Neuronal stem cell (in vitro differentiated cells): ENCODE measurements at regions not wholly inside any gene's neighbourhood (a gene's known extent, or its start where the extent isn't known, plus 50 kb on each side); places are given as distances from the start of the nearest gene placed in this dataset.
"Not testable (repeated sequence)": the region's sequence is repeated elsewhere in the genome, so short reads cannot be mapped to it uniquely, and the experiment has no call there.

Experiments used
- DNase-seq: peaks from one replicate; pipeline ENCODE4 v3.0.0-alpha.2; 2013; ENCODE audit warnings: low spot score
- H2AFZ ChIP-seq: one replicate; pipeline ENCODE4 v1.6.1; 2013; ENCODE audit warnings: mild to moderate bottlenecking, low read length, inconsistent platforms
- H2AK5ac ChIP-seq: 2 replicates; pipeline ENCODE4 v1.6.1; 2013; ENCODE audit warnings: low read depth, mild to moderate bottlenecking, inconsistent platforms, low read length, moderate library complexity, mixed read lengths
- H2BK120ac ChIP-seq: 2 replicates; pipeline ENCODE4 v1.6.1; 2013; ENCODE audit warnings: low read depth, mild to moderate bottlenecking, inconsistent platforms, low read length, moderate library complexity, mixed read lengths
- H2BK12ac ChIP-seq: one replicate; pipeline ENCODE4 v1.6.1; 2013; ENCODE audit warnings: low read length, inconsistent platforms
- H2BK15ac ChIP-seq: 2 replicates; pipeline ENCODE4 v1.6.1; 2013; ENCODE audit warnings: mild to moderate bottlenecking, low read length, inconsistent platforms, mixed read lengths
- H2BK5ac ChIP-seq: one replicate; pipeline ENCODE4 v1.6.1; 2013; ENCODE audit warnings: inconsistent platforms, mild to moderate bottlenecking, low read length, moderate library complexity
- H3K14ac ChIP-seq: one replicate; pipeline ENCODE4 v1.6.1; 2013; ENCODE audit warnings: low read length, inconsistent platforms
- H3K18ac ChIP-seq: 2 replicates; pipeline ENCODE4 v1.6.1; 2013; ENCODE audit warnings: low read length, inconsistent platforms
- H3K23ac ChIP-seq: 2 replicates; pipeline ENCODE4 v1.6.1; 2013; ENCODE audit warnings: low read depth, mild to moderate bottlenecking, mixed read lengths, low read length, inconsistent platforms; ENCODE audit not compliant: poor library complexity
- H3K27ac ChIP-seq: replicated peaks from 3 replicates; pipeline ENCODE4 v1.5.1; 2013; ENCODE audit warnings: low read length, inconsistent platforms
- H3K27me3 ChIP-seq, 3 experiments: 2 replicates each; pipeline ENCODE4 v1.6.1; 2013; ENCODE audit warnings: low read length in 3 of 3, mild to moderate bottlenecking in 2 of 3, inconsistent platforms in 1 of 3, low read depth in 1 of 3, mixed read lengths in 1 of 3, moderate library complexity in 1 of 3; ENCODE audit not compliant: control insufficient read depth in 3 of 3, insufficient read depth in 3 of 3
- H3K36me3 ChIP-seq, 2 donors: replicated peaks in 1 of 2; 2 replicates each; pipeline ENCODE4 v1.6.1; 2013; ENCODE audit warnings: low read length in 2 of 2; ENCODE audit not compliant: control insufficient read depth in 2 of 2, insufficient read depth in 2 of 2
- H3K4ac ChIP-seq: 2 replicates; pipeline ENCODE4 v1.6.1; 2013; ENCODE audit warnings: inconsistent platforms, mild to moderate bottlenecking, low read length, moderate library complexity
- H3K4me1 ChIP-seq, 2 donors: 1 replicate in 1 of 2; 2 replicates in 1 of 2; pipeline ENCODE4 v1.6.1; 2013; ENCODE audit warnings: low read length in 2 of 2, low read depth in 1 of 2; ENCODE audit not compliant: control insufficient read depth in 2 of 2, insufficient read depth in 1 of 2
- H3K4me2 ChIP-seq: one replicate; pipeline ENCODE4 v1.6.1; 2013; ENCODE audit warnings: mild to moderate bottlenecking, low read length, inconsistent platforms; ENCODE audit not compliant: insufficient read depth, poor library complexity, severe bottlenecking
- H3K4me3 ChIP-seq, 2 donors: 2 replicates each; pipeline ENCODE4 v1.5.1; 2013; ENCODE audit warnings: low read length in 2 of 2, mild to moderate bottlenecking in 2 of 2, inconsistent platforms in 1 of 2, moderate library complexity in 1 of 2
- H3K79me1 ChIP-seq: one replicate; pipeline ENCODE4 v1.6.1; 2013; ENCODE audit warnings: low read depth, mild to moderate bottlenecking, inconsistent platforms, low read length, moderate library complexity
- H3K9ac ChIP-seq: one replicate; pipeline ENCODE4 v1.6.1; 2013; ENCODE audit warnings: mild to moderate bottlenecking, low read depth, low read length, inconsistent platforms; ENCODE audit not compliant: poor library complexity
- H3K9me3 ChIP-seq, 2 donors: replicated peaks in 1 of 2; 2 replicates each; pipeline versions ENCODE3 to v1.6.1; 2013; ENCODE audit warnings: low read length in 2 of 2, mild to moderate bottlenecking in 2 of 2, inconsistent platforms in 1 of 2, low read depth in 1 of 2, mixed read lengths in 1 of 2, moderate library complexity in 1 of 2; ENCODE audit not compliant: control insufficient read depth in 2 of 2, insufficient read depth in 1 of 2
- H4K8ac ChIP-seq: one replicate; pipeline ENCODE4 v1.6.1; 2013; ENCODE audit warnings: low read depth, mild to moderate bottlenecking, inconsistent platforms, low read length, moderate library complexity
- H4K91ac ChIP-seq: one replicate; pipeline ENCODE4 v1.6.1; 2013; ENCODE audit warnings: low read length, low read depth, mild to moderate bottlenecking, inconsistent platforms; ENCODE audit not compliant: poor library complexity
- WGBS, 2 donors: extraction: QIAGEN DNeasy Blood & Tissue Kit; methylation state at CpG; one replicate each; pipeline ENCODE4 v1.1.7; 2013; ENCODE audit warnings: missing lambda C conversion rate in 2 of 2, mixed read lengths in 1 of 2; ENCODE audit not compliant: insufficient read length in 2 of 2, insufficient replicate concordance in 1 of 2; ENCODE audit errors: extremely low coverage in 2 of 2; 5-methylcytosine and 5-hydroxymethylcytosine counted together

DNA sequence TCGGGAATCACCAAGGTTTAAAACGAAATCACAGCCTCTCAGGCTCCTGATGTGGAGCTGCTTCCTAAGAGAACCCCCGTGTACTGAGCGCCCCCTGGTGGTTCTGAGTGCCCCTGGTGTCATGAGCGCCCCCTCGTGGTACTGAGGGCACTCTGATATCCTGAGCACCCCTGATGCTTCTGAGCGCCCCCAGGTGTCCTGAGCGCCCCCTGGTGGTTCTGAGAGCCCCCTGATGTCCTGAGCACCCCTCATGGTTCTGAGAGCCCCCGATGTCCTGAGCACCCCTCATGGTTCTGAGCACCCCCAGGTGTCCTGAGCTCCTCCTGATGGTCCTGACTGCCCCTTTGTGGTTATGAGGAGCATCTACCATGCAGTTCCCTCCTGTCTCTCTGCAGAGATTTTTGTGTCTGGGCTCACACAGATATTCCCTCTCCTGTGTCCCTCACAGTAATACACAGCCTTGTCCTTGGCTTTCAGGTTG, 1092.1 kb downstream of the TMEM121 start:
- DNase-seq, H2BK12ac ChIP-seq, H3K14ac ChIP-seq, H3K4me1 ChIP-seq, H2BK5ac ChIP-seq, H2BK120ac ChIP-seq, H3K18ac ChIP-seq, H3K23ac ChIP-seq, H3K79me1 ChIP-seq, H3K9ac ChIP-seq, H3K36me3 ChIP-seq, H3K27me3 ChIP-seq, H2BK15ac ChIP-seq, H4K91ac ChIP-seq, H2AK5ac ChIP-seq, H3K4me3 ChIP-seq, H3K27ac ChIP-seq, H3K4me2 ChIP-seq, H2AFZ ChIP-seq, H3K4ac ChIP-seq, H4K8ac ChIP-seq: not testable (repeated sequence)
- no CpG with 5 or more reads among the region's 9 CpGs for WGBS, 2 donors
- H3K9me3 ChIP-seq: peaks cover 0 to 27% of the 10 kb centered on the region in 2 donors

DNA sequence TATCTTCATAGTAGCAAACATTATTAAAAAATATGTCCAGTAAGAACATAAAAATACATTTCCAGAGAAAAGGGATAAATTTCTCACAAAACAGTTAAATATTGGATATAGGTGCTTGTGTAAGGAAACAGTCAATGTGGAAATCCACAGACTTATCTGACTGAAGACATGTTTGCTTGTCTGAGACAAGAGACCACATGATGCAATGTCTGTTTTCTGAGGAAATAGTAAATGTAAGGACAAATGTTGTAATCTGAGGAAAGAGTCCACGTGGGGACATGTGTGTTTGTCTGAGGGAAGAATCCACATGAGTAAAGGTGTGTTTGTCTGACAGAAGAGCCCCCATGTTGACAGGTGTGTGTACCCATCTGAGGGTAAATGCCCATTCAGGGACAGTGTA, 1093.2 kb downstream of the TMEM121 start:
- no CpG with 5 or more reads among the region's 1 CpG for WGBS, 2 donors
- H3K36me3 ChIP-seq: no peaks in the 10 kb centered on the region
- no peaks in the 10 kb centered on the region for H3K79me1 ChIP-seq
- peaks cover 0 to 28% of the 10 kb centered on the region in 2 donors for H3K9me3 ChIP-seq
- H3K9ac ChIP-seq: no peak overlapping the region
- no peak overlapping the region for H2AFZ ChIP-seq
- H3K27ac ChIP-seq: no peak overlapping the region
- H4K91ac ChIP-seq: no peak overlapping the region
- H3K18ac ChIP-seq: no peak overlapping the region
- H3K4me3 ChIP-seq: no peak overlapping the region
- no peaks in the 10 kb centered on the region for H3K27me3 ChIP-seq
- H2BK5ac ChIP-seq: no peak overlapping the region
- H3K4me2 ChIP-seq: no peak overlapping the region
- H3K23ac ChIP-seq: no peak overlapping the region
- H2BK15ac ChIP-seq: no peak overlapping the region
- no peak overlapping the region for H3K14ac ChIP-seq
- no peak overlapping the region for H4K8ac ChIP-seq
- H3K4ac ChIP-seq: no peak overlapping the region
- H3K4me1 ChIP-seq: no peaks in the 10 kb centered on the region
- H2BK12ac ChIP-seq: no peak overlapping the region
- no peak for DNase-seq
- no peak overlapping the region for H2BK120ac ChIP-seq
- no peak overlapping the region for H2AK5ac ChIP-seq

DNA sequence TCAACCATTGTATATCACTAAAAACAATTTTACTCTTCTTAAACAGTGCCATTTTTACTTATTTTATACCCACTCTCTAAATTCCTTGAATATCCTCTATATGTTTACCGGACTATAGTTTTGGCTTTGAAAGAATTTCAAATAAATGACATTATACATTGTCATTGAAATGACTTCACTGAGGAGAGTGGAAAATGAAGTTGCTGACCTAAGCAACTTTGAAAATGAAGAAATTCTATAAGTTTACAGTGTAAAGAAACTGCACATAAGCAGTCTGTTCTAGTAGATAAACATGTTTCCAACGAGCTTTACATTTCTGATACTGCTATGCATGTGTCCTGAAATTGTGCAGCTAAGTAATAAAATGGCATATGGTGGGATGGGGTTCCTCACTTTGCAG, 1094.0 kb downstream of the TMEM121 start:
- no peak overlapping the region for H2AFZ ChIP-seq
- no peaks in the 10 kb centered on the region for H3K4me1 ChIP-seq
- no peak overlapping the region for H4K8ac ChIP-seq
- H3K36me3 ChIP-seq: no peaks in the 10 kb centered on the region
- H2BK120ac ChIP-seq: no peak overlapping the region
- no peak overlapping the region for H3K23ac ChIP-seq
- H2BK5ac ChIP-seq: no peak overlapping the region
- H3K27ac ChIP-seq: no peak overlapping the region
- no peak overlapping the region for H3K9ac ChIP-seq
- no peaks in the 10 kb centered on the region for H3K79me1 ChIP-seq
- no peak for DNase-seq
- no peak overlapping the region for H3K4me2 ChIP-seq
- no peak overlapping the region for H4K91ac ChIP-seq
- no peak overlapping the region for H3K18ac ChIP-seq
- H3K4me3 ChIP-seq: no peak overlapping the region
- H2BK15ac ChIP-seq: no peak overlapping the region
- no peak overlapping the region for H2AK5ac ChIP-seq
- H3K27me3 ChIP-seq: no peaks in the 10 kb centered on the region
- no CpG with 5 or more reads among the region's 2 CpGs for WGBS, 2 donors
- H3K4ac ChIP-seq: no peak overlapping the region
- peaks cover 0 to 29% of the 10 kb centered on the region in 2 donors for H3K9me3 ChIP-seq
- no peak overlapping the region for H2BK12ac ChIP-seq
- H3K14ac ChIP-seq: no peak overlapping the region

DNA sequence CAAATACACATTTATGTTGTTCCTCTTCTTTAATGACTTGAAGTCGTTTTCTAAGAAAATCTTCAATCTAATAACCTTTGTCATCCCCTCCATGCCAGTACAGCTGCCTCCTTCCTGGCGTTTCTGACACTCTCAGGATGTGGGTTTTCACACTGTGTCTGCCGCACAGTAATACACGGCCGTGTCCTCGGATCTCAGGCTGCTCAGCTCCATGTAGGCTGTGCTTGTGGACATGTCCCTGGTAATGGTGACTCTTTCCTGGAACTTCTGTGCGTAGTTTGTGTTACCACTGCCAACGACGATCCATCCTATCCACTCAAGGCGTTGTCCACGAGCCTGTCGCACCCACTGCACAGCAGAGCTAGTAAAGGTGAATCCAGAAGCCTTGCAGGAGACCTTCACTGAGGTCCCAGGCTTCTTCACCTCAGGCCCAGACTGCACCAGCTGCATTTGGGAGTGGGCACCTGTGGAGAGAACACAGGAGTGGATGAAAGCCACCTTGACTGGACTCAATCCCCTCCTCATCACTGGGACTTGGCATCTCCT, 1095.9 kb downstream of the TMEM121 start:
- Histone ChIP-seq H3K9me3 (peaks cover 0 to 27% of the 10 kb centered on the region in 2 donors), H3K4me2 (no peak overlapping the region), H3K4ac (no peak overlapping the region), H3K9ac (no peak overlapping the region), H4K91ac (no peak overlapping the region), H3K36me3 (no peaks in the 10 kb centered on the region), H2AFZ (no peak overlapping the region), H3K14ac (no peak overlapping the region), H2BK5ac (no peak overlapping the region), H3K23ac (no peak overlapping the region), H3K79me1 (no peaks in the 10 kb centered on the region), H3K18ac (no peak overlapping the region), H3K4me3 (no peak overlapping the region), H4K8ac (no peak overlapping the region), H3K27ac (no peak overlapping the region), H2BK120ac (no peak overlapping the region), H3K4me1 (no peaks in the 10 kb centered on the region), H3K27me3 (no peaks in the 10 kb centered on the region), H2BK15ac (no peak overlapping the region), H2AK5ac (no peak overlapping the region), H2BK12ac (no peak overlapping the region)
- no CpG with 5 or more reads among the region's 12 CpGs for WGBS, 2 donors
- DNase-seq: no peak
